Right hindlimb (tissue), 1 donor: ENCODE measurements at regions not wholly inside any gene's neighbourhood (a gene's known extent, or its start where the extent isn't known, plus 50 kb on each side); places are given as distances from the start of the nearest gene placed in this dataset.

Source experiments
- DNase-seq: peaks from one replicate; pipeline ENCODE4 v3.0.0-alpha.2; 2018

GRCh38 chr13:107553838-107554237 is 661.5 kb downstream of the LIG4 start:
- no peak for DNase-seq

- DNase-seq = no peak
These were observed 663.8 kb downstream of the LIG4 start for GRCh38 chr13:107551521-107551920.

DNA sequence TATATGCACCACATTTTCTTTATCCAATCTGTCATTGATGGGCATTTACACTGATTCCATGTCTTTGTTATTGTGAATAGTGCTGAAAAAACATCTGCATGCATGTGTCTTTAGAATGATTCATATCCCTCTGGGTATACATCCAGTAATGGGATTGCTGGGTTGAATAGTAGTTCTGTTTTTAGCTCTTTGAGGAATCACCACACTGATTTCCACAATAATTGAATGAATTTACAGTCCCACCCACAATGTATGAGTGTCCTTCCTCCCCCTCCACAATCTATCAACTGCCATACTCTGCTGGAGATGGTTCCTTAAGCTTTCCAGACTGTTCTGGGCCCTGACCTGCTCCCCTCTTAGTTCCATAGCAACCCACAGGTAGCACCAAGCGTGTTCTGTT is 667.0 kb downstream of the LIG4 start:
- DNase-seq = no peak

DNA sequence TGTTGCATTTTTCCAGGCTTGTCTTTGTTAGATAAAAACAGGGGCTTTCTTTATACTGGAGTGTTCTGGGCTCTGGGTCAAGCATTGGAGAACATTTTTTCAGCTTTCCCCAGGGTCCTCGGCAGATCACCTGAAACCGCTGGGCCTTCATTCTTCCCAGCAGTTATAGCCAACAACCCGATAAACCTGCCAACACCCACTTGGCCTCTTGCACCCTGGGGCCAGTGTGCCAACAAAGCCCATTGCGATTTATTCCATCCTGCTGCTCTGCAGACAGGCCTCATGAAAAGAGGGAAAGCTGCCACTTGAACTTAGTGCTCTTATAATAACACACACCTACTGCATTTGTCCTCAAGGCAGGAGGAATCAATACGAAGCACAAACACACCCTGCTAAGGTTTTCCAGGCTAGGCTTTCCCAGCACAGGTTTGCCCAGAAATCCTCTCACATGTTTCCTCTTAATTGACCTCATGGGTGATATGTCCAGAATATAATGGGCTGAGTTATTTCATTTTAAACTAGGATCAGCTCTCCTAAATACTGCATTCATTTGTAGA is 669.3 kb downstream of the LIG4 start:
- no peak for DNase-seq

GRCh38 chr13:107534548-107534947 is 680.8 kb downstream of the LIG4 start:
- no peak for DNase-seq

- no peak for DNase-seq
These were observed 683.5 kb downstream of the LIG4 start for GRCh38 chr13:107531816-107532215.

DNA sequence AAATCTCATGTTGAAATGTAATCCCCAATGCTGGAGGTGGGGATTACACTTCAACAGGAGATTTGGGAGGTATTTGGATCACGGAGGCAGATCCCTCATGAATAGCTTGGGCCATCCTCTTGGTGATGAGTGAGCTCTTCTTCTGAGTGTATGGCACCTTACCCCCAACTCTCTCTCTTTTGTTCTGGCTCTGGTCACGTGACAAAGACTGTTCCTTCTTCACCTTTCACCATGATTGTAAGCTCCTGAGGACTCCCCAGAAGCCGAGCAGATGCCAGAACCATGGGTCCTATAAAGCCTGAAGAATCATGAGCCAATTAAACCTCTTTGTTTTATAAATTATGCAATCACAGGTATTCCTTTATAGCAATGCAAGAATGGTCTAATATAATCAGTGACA is 684.2 kb downstream of the LIG4 start:
- DNase-seq = no peak

- no peak for DNase-seq
These were observed 686.3 kb downstream of the LIG4 start for GRCh38 chr13:107529035-107529434.

- no peak for DNase-seq
These were observed 696.6 kb downstream of the LIG4 start for GRCh38 chr13:107518780-107519179.

GRCh38 chr13:107518292-107518691 is 697.0 kb downstream of the LIG4 start:
- no peak for DNase-seq

DNA sequence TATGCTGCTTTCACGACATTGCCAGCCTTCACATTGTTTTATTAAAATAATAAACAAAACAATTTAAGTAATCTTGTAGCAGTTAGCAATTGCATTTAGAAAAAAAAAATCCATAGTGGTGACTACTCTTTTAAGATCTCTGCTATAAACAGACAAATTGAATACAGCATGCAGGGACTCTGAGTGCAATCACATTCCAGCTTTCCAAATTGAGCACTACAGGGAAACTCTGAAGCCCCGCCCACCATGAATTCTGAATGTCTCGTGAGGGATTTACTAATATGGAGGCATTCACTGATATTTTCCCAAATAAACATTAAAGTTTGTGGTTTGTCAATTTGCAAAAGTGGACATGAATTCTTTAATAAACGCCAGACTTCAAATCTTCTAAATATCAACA is 698.8 kb downstream of the LIG4 start:
- no peak for DNase-seq

DNA sequence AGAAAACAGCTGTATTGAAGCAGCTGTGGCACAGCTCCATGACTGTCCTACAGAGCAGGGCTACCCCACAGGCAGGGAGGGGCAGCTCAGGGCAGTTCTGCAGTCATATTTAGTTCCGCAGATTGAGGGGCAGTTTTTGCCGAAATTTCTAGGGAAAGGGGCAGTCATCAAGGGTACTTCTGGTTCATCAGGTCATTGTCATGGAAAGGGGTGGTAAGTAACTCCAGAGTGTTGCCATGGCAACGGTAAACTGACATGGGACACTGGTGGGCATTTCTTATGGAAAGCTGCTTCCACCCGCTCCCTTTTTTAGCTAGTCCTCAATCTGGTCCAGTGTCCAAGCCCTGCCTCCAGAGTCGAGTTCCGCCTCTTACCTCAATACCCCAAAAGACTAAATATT is 702.8 kb downstream of the LIG4 start:
- DNase-seq = no peak

DNA sequence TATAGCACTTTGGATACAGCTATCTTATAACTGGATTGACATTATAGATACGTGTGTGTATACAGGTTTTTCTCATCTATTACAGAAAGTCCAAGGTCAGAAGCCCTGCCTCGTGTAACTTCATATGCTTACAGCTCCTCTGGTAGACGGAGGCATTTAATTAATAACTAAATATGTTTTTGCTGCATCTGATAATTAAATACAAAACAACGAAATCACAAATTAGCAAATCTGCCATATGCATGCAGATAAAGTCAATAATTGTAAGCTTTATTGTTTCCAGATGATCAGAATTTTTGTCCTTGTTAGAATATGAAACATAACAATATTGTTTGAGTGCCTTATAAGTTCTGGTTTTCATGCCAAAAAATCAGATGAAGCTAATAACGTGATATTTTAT is 717.7 kb downstream of the LIG4 start:
- no peak for DNase-seq

GRCh38 chr13:107493266-107493665 is 722.1 kb downstream of the LIG4 start:
- no peak for DNase-seq

DNA sequence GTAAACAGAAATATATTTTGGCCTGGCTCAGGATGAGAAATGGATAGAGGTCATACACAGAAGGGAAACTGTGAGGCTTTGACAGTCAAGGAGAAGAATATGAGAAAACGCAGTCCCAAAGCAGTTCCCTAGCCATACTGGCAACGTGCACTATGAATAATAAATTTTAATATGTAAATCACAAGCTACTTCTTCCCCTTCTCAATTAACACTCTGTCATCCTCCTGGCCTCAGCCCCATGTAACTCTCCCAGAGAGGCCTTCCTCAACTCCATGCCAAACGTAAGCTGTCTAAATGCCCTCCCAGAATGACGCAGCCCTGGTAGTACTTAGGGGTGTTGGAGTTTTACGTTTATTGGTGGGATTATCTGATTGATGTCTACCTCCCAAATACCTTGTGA is 732.6 kb downstream of the LIG4 start:
- DNase-seq = no peak

GRCh38 chr13:107480130-107480529 is 735.2 kb downstream of the LIG4 start:
- no peak for DNase-seq

GRCh38 chr13:107477772-107478379 is 737.5 kb downstream of the LIG4 start:
- DNase-seq = no peak

GRCh38 chr13:107475753-107476453 is 739.4 kb downstream of the LIG4 start:
- DNase-seq = no peak

GRCh38 chr13:107473253-107473652 is 742.1 kb downstream of the LIG4 start:
- no peak for DNase-seq

DNA sequence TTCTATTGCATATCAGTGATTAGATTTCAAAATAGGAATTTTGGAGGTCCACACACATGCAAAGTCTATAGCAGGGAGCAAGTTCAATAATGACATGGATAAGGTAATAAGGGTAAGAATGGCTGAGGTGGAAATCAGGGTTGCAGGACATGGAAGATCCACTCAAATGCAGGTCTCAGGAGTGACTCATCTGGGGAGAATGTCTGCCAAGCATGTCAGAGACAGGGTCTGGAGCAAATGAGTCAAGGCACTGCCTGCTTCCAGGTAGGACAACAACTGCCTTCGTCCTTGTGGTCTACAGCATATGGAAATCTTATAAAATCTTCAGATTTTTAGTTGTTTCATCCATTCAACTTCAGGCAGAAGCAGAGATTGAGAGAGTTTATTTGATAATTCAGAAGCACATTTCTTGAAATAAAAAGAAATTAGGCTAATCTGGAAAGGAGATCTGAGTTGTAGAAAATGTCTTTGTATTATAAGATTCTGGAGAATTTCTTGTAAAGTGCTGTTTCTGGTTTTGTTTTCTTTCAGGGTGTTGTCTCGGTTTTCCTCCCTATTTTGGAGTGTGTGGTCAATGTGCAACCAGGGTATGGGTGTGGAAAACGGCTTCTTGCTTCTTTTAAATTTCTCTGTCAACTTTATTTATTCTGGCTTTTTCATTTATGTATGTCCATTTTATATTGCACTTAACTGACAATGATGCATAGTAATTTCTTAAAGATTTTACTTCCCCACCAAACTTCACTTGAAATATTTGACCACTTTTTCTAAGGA is 748.8 kb downstream of the LIG4 start:
- no peak for DNase-seq

DNA sequence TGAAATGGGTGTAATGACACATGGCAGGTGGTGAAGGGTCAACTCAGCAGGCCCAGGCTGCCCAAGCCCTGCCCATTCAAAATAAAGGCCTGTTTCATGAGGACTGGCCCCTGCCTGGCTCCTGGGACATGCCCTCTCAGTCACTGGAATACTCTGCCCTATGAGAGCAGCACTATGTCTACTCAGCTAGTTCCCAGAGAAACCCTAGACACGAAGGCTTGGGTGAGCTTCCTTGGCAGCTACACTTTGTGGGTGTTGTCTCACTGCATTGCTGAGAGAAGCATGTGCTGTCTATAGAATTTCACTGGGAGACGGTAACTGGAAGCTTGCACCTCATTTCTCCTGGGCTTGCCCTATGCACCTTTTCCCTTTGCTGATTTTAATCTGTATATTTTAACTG is 752.8 kb downstream of the LIG4 start:
- no peak for DNase-seq

DNA sequence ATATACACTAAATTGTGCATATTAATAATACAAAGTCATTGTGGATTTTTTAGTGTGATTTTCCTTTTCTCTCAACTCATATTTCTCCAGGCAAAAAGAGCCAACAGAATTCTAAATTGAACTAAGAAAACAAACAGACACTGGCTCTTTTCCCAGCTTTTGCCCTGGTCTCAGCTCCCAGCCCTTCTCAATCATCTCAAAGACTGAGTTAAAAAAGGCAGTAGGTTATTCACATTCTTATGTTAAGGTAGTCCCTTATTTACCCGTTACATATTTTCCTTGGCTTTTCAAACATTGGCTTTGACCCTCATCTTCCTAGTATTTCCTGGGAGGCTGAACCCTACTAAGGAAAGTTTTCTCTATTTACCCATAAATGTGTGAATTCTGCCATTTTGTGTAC is 753.6 kb downstream of the LIG4 start:
- no peak for DNase-seq

DNA sequence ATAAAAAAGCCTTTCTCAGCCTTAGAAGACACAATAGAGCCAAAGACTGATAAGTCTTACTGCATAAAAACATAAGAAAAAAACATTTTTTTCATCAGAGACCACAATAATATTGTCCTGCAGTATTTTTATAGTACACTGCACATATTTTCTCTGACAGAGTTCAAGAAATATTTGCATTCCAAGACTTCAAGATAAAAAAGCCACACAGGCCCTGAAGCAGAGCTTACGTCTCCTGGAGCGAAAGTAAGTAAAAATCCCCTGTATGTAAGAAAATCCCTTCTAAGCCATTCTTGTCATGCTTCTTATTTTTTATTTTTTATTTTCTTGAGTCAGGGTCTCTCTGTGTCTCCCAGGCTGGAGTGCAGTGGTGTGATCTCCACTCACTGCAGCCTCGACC is 755.9 kb downstream of the LIG4 start:
- no peak for DNase-seq

- no peak for DNase-seq
These were observed 757.1 kb downstream of the LIG4 start for GRCh38 chr13:107458269-107458668.
